ENCODE measurements at regions not wholly inside any gene's neighbourhood (a gene's known extent, or its start where the extent isn't known, plus 50 kb on each side); places are given as distances from the start of the nearest gene placed in this dataset.

DNA sequence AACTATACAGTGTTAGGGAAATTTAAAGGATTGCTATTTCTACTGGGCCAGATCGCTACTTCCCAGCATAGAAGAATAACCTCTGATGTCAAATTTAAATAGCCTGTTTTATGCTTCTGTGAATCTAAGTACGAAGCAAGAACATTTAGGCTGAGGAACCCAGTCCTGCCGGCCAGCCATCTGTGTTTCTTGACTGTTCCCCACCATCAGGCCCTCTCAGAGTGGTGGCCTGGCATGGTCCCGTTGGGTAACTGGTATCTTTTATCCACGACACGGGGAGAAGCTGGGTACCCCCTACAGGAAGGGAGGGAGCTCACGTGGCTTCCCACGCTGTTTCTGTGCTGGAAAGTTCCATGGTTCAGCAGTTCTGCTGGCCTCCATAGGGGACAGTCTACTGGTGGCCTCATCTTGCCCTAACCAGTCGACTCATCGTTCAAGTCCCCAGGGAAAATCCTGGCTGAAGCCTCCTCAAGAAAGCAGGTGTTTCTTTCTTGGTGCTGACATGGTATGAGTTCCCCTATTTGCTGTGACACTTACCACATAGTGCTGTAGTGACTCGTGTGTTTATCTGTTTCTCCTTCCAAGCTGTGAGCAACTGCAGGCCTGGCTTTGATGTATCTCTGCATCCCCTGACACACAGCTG lies 201.7 kb upstream of the NLRP1 start:
- FAIRE-seq, result no peak
- H3K27ac ChIP-seq (ENCODE audit: control insufficient read depth, insufficient read depth, low read length), result no peak overlapping the region
- dilution Hi-C loops (cut with MboI; ENCODE audit: extremely low pct_ligation_motif_present, low sequenced_read_pairs), result no loop called here
- H3K36me3 ChIP-seq (ENCODE audit: control insufficient read depth in 2 of 2, extremely low read depth in 1 of 2, insufficient read depth in 2 of 2, low read length in 2 of 2), result no peaks in the 10 kb centered on the region
- H3K4me3 ChIP-seq (ENCODE audit: control insufficient read depth in 2 of 3, extremely low read depth in 1 of 3, insufficient read depth in 2 of 3, low read depth in 1 of 3, low read length in 3 of 3), result no peak overlapping the region
- H3K27me3 ChIP-seq (ENCODE audit: control insufficient read depth, extremely low read depth, insufficient read depth, low read length), result peaks cover 60% of the 10 kb centered on the region
- peaks cover 4% of the 10 kb centered on the region for H3K9me3 ChIP-seq (ENCODE audit: control insufficient read depth, low read depth, low read length)
- H3K79me2 ChIP-seq (ENCODE audit: control insufficient read depth, insufficient read depth, low read length), result no peaks in the 10 kb centered on the region
- TF ChIP-seq, protein P1, sequence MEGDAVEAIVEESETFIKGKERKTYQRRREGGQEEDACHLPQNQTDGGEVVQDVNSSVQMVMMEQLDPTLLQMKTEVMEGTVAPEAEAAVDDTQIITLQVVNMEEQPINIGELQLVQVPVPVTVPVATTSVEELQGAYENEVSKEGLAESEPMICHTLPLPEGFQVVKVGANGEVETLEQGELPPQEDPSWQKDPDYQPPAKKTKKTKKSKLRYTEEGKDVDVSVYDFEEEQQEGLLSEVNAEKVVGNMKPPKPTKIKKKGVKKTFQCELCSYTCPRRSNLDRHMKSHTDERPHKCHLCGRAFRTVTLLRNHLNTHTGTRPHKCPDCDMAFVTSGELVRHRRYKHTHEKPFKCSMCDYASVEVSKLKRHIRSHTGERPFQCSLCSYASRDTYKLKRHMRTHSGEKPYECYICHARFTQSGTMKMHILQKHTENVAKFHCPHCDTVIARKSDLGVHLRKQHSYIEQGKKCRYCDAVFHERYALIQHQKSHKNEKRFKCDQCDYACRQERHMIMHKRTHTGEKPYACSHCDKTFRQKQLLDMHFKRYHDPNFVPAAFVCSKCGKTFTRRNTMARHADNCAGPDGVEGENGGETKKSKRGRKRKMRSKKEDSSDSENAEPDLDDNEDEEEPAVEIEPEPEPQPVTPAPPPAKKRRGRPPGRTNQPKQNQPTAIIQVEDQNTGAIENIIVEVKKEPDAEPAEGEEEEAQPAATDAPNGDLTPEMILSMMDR (optimal IDR thresholded peaks at IDR 0.05 in 1 of 3, IDR thresholded peaks at IDR 0.05 in 1 of 3, conservative IDR thresholded peaks at IDR 0.05 in 1 of 3; ENCODE audit: extremely low read depth in 1 of 3, insufficient read depth in 2 of 3, low read length in 3 of 3), result no peak
- no peak for TF ChIP-seq EZH2 (IDR thresholded peaks at IDR 0.05; ENCODE audit: low read length)
- no peaks in the 10 kb centered on the region for H3K9me1 ChIP-seq (ENCODE audit: control insufficient read depth, extremely low read depth, insufficient read depth, low read length)
- H2AFZ ChIP-seq (ENCODE audit: control insufficient read depth, low read length), result no peak overlapping the region
- H3K4me1 ChIP-seq (ENCODE audit: control insufficient read depth, extremely low read depth, insufficient read depth, low read length), result peaks cover 4% of the 10 kb centered on the region
- H3K9ac ChIP-seq (ENCODE audit: control insufficient read depth, extremely low read depth, insufficient read depth, low read length), result no peak overlapping the region
- DNase-seq (ENCODE audit: low read depth, low spot score), result no peak
- no peak overlapping the region for H3K4me2 ChIP-seq (ENCODE audit: control insufficient read depth, extremely low read depth, insufficient read depth, low read depth, low read length)
- no peaks in the 10 kb centered on the region for H4K20me1 ChIP-seq (ENCODE audit: control insufficient read depth, extremely low read depth, insufficient read depth, low read length)

DNA sequence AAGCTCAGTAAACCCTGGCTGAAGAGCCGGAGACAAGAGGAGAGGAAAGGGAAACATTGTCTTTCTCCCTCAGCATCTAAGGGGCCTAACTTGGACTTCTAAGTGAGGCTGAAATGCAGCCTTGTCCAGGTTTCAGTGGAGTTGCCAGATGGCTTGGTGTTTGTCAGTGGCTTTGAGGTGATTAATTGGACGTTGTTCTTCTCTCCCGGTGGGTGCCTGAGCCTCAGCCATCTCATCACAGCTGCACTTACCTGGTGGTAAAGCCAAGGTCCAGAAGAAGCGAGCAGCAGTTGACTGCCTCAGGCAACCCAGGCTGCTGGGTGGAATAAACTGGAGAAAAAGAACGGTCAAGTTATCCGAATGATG lies 202.2 kb upstream of the NLRP1 start:
- Histone ChIP-seq H3K27ac (ENCODE audit: control insufficient read depth, insufficient read depth, low read length) (no peak overlapping the region), H3K4me2 (ENCODE audit: control insufficient read depth, extremely low read depth, insufficient read depth, low read depth, low read length) (no peak overlapping the region), H2AFZ (ENCODE audit: control insufficient read depth, low read length) (no peak overlapping the region), H3K9me3 (ENCODE audit: control insufficient read depth, low read depth, low read length) (peaks cover 4% of the 10 kb centered on the region), H3K4me3 (ENCODE audit: control insufficient read depth in 2 of 3, extremely low read depth in 1 of 3, insufficient read depth in 2 of 3, low read depth in 1 of 3, low read length in 3 of 3) (no peak overlapping the region), H3K79me2 (ENCODE audit: control insufficient read depth, insufficient read depth, low read length) (no peaks in the 10 kb centered on the region), H3K9me1 (ENCODE audit: control insufficient read depth, extremely low read depth, insufficient read depth, low read length) (no peaks in the 10 kb centered on the region), H3K27me3 (ENCODE audit: control insufficient read depth, extremely low read depth, insufficient read depth, low read length) (peaks cover 57% of the 10 kb centered on the region), H3K9ac (ENCODE audit: control insufficient read depth, extremely low read depth, insufficient read depth, low read length) (no peak overlapping the region), H3K4me1 (ENCODE audit: control insufficient read depth, extremely low read depth, insufficient read depth, low read length) (peaks cover 4% of the 10 kb centered on the region), H3K36me3 (ENCODE audit: control insufficient read depth in 2 of 2, extremely low read depth in 1 of 2, insufficient read depth in 2 of 2, low read length in 2 of 2) (no peaks in the 10 kb centered on the region), H4K20me1 (ENCODE audit: control insufficient read depth, extremely low read depth, insufficient read depth, low read length) (no peaks in the 10 kb centered on the region)
- dilution Hi-C loops (cut with MboI; ENCODE audit: extremely low pct_ligation_motif_present, low sequenced_read_pairs), result no loop called here
- FAIRE-seq (no peak), DNase-seq (ENCODE audit: low read depth, low spot score) (no peak)
- no peak for TF ChIP-seq EZH2 (IDR thresholded peaks at IDR 0.05; ENCODE audit: low read length)
- TF ChIP-seq, protein P1 (optimal IDR thresholded peaks at IDR 0.05 in 1 of 3, IDR thresholded peaks at IDR 0.05 in 1 of 3, conservative IDR thresholded peaks at IDR 0.05 in 1 of 3; ENCODE audit: extremely low read depth in 1 of 3, insufficient read depth in 2 of 3, low read length in 3 of 3), result no peak

All from keratinocyte (primary cell).